ENCODE measurements at regions not wholly inside any gene's neighbourhood (a gene's known extent, or its start where the extent isn't known, plus 50 kb on each side); places are given as distances from the start of the nearest gene placed in this dataset.
"Not testable (repeated sequence)": the region's sequence is repeated elsewhere in the genome, so short reads cannot be mapped to it uniquely, and the experiment has no call there.

- DNase-seq, result no peak
Observed at GRCh38 chr5:3481175-3481574, 114.5 kb upstream of the IRX1 start.

GRCh38 chr5:3475674-3476073 is 120.0 kb upstream of the IRX1 start:
- DNase-seq, result no peak

DNA sequence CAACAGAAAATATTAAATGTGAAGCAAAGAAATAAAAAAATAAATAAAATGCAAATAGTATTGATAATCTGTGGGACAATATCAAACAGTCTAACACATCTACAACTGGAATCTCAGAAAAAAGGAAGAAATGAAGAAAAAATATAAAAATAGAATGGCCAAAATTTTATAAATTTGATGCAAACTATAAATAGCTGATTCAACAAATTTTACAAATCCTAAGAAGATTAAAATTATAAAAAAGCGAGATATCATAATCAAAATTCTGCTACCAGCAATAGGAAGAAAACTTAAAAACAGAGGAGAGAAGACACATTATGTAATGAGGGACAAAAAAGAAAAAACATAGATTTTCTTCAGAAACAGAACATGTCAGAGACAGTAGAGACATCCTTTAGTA is 129.2 kb upstream of the IRX1 start:
- DNase-seq, result no peak

DNA sequence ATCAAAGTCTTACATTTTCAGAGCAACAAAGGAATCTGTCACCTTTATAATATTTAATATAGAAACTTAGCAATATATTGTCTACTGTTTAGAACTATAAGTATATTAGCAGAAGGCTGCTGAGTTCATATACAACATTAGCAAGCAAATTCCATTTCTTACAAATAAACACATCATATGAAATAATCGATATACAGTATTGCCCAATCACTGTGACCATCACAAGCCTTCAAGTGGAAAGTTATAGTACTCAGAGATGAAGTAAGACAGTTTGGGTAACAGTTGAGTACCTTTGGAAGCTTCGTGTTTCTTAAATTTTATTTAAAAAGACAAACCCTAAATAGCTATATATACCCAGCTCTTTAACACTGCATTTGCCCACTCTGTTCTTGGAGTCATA is 135.2 kb upstream of the IRX1 start:
- DNase-seq, result no peak

GRCh38 chr5:3456121-3456681 is 139.4 kb upstream of the IRX1 start:
- no peak for DNase-seq

DNA sequence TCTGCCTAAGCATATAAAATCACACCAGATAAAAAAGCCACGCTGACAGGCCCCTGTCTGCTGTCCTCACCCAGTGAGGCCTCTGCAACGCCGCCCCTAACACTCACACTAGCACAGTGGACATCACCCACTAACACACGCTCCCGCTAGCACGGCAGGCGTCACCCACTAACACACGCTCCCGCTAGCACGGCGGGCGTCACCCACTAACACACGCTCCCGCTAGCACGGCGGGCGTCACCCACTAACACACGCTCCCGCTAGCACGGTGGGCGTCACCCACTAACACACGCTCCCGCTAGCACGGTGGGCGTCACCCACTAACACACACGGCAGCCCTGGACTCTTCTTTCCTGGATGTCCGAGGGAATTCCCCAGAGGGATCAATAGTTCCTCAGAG is 141.6 kb upstream of the IRX1 start:
- DNase-seq, result not testable (repeated sequence)

DNA sequence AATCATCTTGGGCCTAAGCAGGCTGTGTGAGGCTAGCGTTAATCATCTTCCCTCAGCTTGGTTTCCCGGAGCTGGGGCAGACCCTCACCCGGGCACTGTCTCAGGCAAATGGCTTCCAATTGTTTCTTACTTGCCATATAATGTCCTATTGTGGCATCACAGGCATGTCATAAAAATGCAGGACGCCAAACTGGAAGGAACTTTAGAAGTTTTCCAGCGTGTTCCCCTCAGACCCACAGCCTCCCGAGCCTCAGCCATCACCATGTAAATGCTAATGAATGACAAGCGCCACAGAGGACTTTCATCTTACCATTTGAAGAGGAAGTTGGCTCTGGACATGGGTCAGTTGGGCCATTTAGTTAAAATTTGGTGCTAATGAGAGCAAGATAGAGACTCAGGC is 143.0 kb upstream of the IRX1 start:
- DNase-seq, result no peak

DNA sequence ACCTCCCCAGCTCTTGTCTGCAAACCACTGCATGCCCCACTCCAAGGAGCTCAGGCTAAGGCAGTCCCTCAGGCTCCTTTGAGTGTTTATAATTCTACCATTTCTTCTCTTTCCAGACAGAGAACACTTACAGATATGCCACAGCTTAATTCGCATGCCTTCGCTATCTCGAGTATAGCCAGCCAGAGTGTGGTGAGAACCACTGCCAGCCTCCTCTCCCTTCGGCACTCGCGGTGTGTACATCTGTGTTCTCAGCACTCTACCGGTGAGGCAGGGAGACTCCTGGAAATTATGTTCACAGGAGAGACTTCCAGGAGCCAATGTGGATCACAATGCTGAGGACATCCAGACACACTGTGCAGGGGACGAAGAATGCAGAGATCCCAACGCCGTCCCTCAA is 143.7 kb upstream of the IRX1 start:
- no peak for DNase-seq

DNA sequence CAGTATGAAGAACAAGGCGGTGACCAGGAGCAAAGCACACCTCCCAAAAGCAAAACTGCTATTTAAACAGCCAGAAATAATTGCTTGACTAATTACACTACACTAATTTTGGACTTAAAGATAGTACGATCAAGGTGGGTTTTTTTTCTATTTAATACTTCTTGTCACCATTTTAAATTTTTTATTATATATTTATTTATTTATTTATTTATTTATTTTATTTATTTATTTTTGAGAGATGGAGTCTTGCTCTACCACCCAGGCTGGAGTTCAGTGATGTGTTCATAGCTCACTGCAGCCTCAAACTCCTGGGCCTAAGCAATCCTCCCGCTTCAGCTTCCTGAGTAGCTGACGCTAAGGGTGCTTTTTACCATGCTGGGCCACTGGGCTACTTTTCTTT is 146.2 kb upstream of the IRX1 start:
- no peak for DNase-seq

- no peak for DNase-seq
Observed at GRCh38 chr5:3446410-3446809, 149.2 kb upstream of the IRX1 start.

DNA sequence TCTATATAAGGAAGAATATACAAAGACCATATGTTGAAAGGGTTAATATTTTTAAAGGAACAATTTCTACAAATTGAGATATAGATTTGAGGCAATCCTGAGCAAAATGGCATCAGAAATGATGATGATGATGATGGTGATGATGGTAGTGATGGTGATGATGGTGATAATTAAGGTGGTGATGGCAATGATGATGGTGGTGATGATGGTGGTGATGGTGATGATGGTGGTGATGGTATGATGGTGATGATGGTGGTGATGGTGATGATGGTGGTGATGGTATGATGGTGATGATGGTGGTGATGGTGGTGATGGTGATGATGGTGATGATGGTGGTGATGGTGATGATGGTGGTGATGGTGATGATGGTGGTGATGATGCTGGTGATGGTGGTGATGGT is 150.1 kb upstream of the IRX1 start:
- not testable (repeated sequence) for DNase-seq

- no peak for DNase-seq
Observed at GRCh38 chr5:3432135-3432534, 163.5 kb upstream of the IRX1 start.

DNA sequence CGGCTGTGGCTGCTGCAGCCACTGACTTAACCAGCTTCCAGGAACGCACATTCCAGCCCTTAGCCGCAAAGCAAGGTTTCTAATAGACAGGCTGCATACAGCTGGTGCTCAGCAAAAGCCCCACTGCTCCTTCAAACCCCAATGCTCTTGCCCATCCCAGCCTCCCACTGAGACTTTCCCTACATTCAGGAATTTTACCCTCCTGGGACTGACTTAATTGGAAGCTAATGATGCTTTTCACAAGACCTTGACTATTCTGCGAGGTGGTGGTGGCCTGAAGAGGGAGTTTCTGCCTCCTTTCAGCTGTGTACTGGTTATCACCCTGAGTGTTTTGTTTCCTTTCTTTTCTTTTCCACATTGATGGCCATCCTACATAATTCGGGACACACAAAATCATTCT is 164.9 kb upstream of the IRX1 start:
- no peak for DNase-seq

GRCh38 chr5:3429962-3430361 is 165.7 kb upstream of the IRX1 start:
- DNase-seq, result peak in 2 of 3 experiments; percentile 60 to 79

GRCh38 chr5:3428334-3428733 is 167.3 kb upstream of the IRX1 start:
- peak; percentile 14 to 86 (median 52) for DNase-seq

GRCh38 chr5:3424946-3425345 is 170.7 kb upstream of the IRX1 start:
- DNase-seq, result no peak

- DNase-seq, result no peak
Observed at GRCh38 chr5:3417376-3417943, 178.2 kb upstream of the IRX1 start.

DNA sequence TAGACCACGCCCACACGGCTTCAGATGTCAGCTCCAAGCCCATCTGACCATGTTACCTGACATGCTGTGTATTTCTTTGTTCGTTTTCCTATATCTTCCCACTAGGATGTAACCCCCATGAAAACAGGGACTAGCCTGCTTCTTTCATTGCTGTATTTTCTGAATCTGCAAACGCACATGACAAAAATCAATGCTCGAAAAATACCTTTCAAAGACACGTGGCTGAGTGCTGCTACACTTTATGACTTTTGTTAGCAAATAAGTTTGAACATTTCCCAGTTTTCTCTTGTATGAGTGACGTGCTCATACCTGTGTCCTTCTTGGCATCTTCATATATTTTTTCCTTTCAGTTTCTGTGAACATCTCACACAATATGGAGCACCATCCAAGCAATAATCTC is 181.3 kb upstream of the IRX1 start:
- DNase-seq, result no peak

GRCh38 chr5:3412146-3412545 is 183.5 kb upstream of the IRX1 start:
- no peak for DNase-seq

DNA sequence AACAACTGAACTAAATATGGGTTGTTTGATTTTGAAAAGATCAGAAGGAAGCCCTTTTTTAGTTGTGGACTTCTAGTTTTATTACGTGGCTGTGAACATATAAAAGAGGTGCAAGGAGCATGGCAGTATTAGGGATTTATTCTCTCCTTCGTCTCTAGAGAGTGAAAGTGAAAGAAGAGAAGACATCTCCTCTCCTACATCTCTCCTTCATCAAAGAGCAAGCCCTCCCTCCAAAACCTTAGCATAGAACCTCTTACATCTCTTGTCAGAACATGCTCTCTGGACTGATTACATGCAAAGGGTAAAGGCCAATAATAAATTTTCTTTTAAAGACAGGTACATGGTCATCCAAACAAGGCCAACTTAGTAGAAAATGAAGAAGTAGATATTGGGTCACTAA is 184.3 kb upstream of the IRX1 start:
- no peak for DNase-seq

DNA sequence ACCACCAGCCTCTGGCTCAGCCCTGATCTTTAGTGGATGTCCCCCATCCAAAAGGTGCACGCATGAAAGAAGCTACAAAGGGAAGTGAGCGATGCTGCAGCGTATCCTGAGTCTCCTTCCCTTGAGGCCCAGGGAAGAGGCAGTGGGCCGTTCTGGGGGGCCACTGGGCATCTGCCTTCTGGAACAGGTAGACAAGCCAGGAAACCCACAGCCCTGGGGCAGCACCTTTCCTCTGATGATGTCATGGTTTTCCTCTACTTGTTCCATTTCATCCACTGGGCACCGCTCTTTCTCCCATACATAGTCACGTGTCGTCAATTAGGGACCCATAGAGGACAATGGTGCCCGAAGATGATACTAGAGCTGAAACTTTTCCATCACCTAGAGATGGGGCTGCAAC is 194.0 kb upstream of the IRX1 start:
- no peak for DNase-seq

- DNase-seq, result no peak
Observed at GRCh38 chr5:3400659-3401058, 195.0 kb upstream of the IRX1 start.

DNA sequence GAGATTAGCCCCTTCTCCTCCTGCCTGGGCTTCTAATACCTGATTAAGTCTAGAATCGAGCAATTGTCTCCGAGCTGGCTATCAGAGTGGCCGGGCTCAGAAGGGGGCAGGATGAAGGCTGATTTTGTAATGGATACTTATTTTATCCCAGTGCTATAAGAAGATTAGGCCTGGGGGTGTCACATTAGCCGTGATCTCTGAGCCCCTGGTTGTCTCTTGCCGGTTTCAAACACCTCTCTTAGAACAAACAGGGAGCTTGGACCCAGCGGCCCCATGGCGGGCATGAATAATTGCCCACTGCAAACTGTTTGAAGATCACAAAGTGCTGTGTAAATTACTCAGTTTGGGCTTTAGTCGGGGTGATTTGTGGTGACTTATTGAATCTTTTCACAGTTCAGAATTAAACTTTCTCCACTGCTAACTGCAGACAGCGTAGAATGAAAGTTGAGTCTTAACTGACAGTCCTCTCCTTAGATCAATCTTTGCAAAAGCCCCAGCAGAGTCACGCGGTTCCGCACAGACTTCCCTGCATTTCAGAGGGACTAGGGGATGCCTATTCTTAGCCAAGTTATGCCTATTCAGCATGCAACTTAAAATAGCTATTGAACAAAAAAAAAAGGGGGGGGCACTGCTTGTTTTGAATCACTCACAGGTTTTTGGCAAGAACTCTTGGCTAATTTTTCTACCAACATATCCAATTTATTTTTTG is 200.6 kb upstream of the IRX1 start:
- peak in 1 of 3 experiments; percentile 47 for DNase-seq

DNA sequence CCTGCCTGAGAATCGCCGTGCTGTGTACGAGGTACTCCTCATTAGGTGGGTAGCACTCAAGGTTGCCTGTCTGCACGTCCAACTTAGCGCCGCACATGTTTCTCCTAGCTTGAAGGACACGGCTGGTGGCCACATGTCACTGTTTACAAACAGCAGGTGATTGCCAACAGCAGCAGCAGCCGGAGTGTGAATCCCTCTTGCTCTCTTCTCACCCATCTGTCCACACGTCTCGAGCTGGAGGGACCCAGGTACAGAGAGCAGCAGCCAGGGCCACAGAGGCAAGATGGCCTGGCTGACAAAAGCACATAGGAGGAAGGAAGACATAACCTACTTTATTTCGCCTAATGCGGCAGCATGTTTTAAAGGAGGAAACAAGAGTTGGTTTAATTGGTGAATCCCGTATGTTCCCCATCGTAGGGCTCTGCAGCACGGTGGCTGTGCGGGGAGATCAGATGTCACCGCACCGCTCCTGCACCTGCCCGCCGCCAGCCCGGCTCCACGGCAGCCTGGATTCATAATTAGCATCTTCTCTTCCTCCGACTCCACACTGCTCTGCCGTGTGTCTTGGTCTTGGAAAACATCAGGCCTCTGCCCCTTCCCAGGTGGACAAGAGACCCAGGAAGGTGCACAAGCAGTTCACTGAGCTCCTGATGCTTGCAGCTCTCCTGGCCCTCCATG is 201.6 kb upstream of the IRX1 start:
- peak; percentile 35 to 91 (median 64) for DNase-seq

Measured in NCI-H1417 (cell line).